Fibroblast of the aortic adventitia (primary cell): ENCODE measurements at regions not wholly inside any gene's neighbourhood (a gene's known extent, or its start where the extent isn't known, plus 50 kb on each side); places are given as distances from the start of the nearest gene placed in this dataset.

ENCODE experiments used
- DNase-seq: peaks from one replicate; pipeline ENCODE4 v3.0.0-alpha.2; 2010; ENCODE audit warnings: low read depth
- H3K4me3 ChIP-seq: 2 replicates; pipeline ENCODE4 v1.5.1; 2011; ENCODE audit warnings: low read depth, mild to moderate bottlenecking, control low read depth, low read length, moderate library complexity
- TF ChIP-seq, protein P1 (sequence below): IDR thresholded peaks from 2 replicates; pipeline ENCODE4 v1.5.1; 2011; ENCODE audit warnings: mild to moderate bottlenecking, low read length, control low read depth, inconsistent platforms; ENCODE audit not compliant: insufficient read depth

DNA sequence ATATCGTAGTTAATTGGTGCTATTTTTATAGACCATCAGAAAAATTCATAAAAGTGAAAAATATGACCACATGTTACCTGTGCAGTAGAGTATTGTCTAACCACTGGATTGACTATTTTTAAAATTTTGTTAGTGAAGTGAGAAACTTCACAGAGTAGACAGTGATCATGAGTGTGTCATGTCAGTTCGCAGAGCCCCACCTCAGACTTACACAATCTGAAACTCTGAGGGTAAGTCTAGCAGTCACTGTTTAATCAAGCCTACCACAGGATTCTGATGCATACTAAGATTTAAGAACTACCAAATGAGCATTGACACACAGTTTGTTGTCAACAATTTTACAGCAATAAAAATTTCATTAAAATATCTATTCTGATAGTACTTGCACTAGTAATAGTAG is 552.9 kb upstream of the SUCLG2 start:
- H3K4me3 ChIP-seq: no peak overlapping the region
- DNase-seq: no peak
- TF ChIP-seq, protein P1, sequence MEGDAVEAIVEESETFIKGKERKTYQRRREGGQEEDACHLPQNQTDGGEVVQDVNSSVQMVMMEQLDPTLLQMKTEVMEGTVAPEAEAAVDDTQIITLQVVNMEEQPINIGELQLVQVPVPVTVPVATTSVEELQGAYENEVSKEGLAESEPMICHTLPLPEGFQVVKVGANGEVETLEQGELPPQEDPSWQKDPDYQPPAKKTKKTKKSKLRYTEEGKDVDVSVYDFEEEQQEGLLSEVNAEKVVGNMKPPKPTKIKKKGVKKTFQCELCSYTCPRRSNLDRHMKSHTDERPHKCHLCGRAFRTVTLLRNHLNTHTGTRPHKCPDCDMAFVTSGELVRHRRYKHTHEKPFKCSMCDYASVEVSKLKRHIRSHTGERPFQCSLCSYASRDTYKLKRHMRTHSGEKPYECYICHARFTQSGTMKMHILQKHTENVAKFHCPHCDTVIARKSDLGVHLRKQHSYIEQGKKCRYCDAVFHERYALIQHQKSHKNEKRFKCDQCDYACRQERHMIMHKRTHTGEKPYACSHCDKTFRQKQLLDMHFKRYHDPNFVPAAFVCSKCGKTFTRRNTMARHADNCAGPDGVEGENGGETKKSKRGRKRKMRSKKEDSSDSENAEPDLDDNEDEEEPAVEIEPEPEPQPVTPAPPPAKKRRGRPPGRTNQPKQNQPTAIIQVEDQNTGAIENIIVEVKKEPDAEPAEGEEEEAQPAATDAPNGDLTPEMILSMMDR: no peak

DNA sequence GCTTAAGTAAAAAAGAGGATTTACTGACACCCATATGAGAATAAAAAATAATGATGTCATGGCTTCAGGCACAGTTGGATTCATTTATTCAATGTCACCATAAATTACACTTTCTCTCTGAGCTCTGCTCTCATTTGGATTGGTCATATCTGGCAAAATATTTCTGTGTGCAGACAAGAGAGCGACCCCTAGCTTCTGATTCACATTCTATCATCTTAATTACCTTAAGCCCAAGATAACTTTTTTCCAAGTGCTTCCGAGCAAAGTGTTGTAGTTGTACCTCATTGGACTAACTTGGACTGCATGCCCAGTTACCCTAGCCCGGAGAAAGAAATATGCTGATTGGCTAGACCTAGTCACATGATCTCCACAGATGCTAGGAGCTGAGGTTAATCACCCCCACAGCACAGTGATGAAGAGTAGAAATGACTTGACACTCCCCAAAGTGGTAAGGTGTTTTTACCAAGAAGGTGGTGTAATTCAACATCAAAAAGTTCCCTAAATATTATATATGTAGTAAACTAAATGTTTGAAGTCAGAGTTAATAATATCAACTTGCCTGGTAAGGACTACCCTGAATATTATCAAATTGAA is 552.2 kb upstream of the SUCLG2 start:
- no peak overlapping the region for H3K4me3 ChIP-seq
- TF ChIP-seq, protein P1: no peak
- no peak for DNase-seq

DNA sequence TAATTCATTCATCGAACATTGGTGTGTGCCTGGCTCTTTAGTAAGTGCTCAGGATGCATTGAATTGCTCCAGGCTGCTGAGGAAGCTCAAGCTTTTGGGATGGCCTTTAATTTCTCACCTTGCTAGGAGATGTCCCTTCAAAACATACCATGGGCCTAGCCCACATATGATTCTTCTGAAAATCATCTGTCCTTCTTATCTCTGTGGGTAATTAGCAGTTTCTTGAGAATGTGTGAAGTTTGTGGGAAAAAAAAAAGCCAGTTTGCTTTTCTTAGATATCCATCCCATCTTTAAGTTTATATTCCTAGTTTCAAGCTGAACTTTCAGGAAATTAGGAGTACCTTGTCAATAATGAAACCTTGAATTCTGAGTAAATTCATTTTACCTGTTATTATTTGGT is 532.3 kb upstream of the SUCLG2 start:
- DNase-seq: no peak
- no peak overlapping the region for H3K4me3 ChIP-seq
- TF ChIP-seq, protein P1: no peak

DNA sequence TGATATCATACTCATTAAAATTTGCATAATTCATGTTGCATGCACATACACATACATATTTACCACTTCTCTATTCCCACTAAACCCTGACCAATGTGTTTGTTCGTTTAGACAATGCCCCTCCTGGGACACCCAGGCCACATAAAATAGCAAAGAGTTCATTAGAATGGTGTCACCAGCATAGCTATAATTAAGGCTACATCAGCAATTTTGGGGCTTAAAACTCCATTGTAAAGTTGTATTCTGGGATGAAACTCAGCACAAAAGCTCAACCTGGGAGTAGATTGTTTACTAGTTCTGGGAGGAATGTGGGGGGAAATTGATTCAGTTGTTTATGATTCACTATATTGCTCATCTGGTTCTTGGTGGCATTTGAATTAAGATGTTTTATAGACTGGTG is 522.2 kb upstream of the SUCLG2 start:
- TF ChIP-seq, protein P1: no peak
- no peak for DNase-seq
- no peak overlapping the region for H3K4me3 ChIP-seq

DNA sequence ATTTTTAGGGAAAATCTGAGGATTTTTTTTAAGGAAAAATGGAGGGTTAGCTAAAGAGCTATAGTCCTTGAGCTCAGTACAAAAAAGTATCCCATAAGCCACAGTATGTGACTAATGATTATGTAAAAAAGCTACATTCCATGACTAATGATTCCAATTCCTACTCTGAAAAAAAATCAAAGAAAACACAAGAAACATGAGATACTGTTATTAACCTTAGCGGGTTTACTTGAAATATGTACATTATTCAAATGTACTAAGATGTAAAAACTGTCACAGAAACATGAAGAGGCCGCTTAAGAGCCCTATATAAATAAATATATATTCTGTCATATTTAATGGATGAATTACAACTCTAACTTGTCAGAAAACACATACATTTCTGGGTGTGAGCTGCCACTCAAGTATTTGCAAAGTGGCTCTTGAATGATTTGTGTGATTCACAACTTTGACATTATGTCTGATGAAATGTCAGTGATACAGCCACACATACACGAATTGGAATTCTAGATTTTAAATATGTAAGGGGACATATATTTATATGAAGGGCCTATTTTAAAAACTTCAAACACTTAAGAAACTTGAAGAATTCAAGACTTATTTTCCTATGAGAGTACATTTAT is 518.7 kb upstream of the SUCLG2 start:
- no peak for DNase-seq
- no peak overlapping the region for H3K4me3 ChIP-seq
- TF ChIP-seq, protein P1: no peak

DNA sequence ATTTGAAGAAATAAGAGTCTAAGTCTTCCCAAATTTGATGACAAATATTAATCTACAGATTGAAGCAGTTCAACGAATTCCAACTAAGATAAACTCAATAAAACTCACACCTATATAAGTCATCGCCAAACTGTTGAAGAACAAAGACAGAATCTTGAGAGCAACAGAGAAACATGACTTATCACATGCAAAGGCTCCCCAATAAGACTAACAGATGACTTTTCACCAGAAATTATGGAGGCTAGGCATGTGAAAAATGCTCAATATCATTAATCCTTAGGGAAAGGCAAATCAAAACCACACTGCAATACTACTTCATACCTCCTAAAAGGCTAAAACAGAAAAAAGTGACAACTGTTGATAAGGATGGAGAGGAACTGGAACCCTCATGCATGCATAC is 517.6 kb upstream of the SUCLG2 start:
- TF ChIP-seq, protein P1: no peak
- no peak overlapping the region for H3K4me3 ChIP-seq
- DNase-seq: no peak

DNA sequence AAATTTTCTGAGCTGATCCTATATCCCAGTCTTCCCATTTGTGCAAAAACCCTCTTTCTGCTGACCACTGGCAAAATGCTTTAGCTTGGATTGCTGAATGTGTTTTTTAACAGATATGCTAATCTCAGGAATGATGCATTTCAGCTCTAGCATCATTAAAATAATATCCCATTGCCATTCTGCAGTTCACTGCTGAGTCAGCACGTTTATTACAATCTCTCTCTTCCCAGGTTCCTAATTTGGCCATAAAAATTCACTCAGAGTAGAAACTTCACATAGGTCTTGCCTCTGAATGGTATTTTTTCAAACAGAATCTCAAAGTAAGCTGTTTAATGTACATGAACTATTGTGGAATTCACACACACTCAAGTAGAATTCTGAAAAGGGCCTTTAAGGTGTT is 509.6 kb upstream of the SUCLG2 start:
- TF ChIP-seq, protein P1: no peak
- DNase-seq: no peak
- no peak overlapping the region for H3K4me3 ChIP-seq
